ENCODE measurements at regions not wholly inside any gene's neighbourhood (a gene's known extent, or its start where the extent isn't known, plus 50 kb on each side); places are given as distances from the start of the nearest gene placed in this dataset.

- Histone ChIP-seq H3K27me3 (ENCODE audit: control insufficient read depth in 3 of 3, insufficient read depth in 3 of 3, low read length in 3 of 3) (no peaks in the 10 kb centered on the region), H3K9me3 (ENCODE audit: control insufficient read depth in 3 of 3, low read length in 3 of 3) (no peaks in the 10 kb centered on the region), H3K4me3 (ENCODE audit: low read length in 3 of 3) (no peak overlapping the region), H3K9ac (ENCODE audit: low read depth in 1 of 3, low read length in 3 of 3) (no peak overlapping the region), H3K36me3 (ENCODE audit: control insufficient read depth in 3 of 3, insufficient read depth in 3 of 3, low read length in 3 of 3) (no peaks in the 10 kb centered on the region), H3K4me1 (ENCODE audit: control insufficient read depth in 3 of 3, insufficient read depth in 3 of 3, low read length in 3 of 3) (peaks cover 0 to 5% (median 0%) of the 10 kb centered on the region in 3 donors), H3K27ac (ENCODE audit: low read depth, low read length) (no peak overlapping the region)
These were observed 372.7 kb upstream of the ID2 start for GRCh38 chr2:8309131-8309530.

- H3K4me1 ChIP-seq (ENCODE audit: control insufficient read depth in 3 of 3, insufficient read depth in 3 of 3, low read length in 3 of 3), result peaks cover 0 to 5% (median 0%) of the 10 kb centered on the region in 3 donors
- no peak overlapping the region for H3K27ac ChIP-seq (ENCODE audit: low read depth, low read length)
- H3K36me3 ChIP-seq (ENCODE audit: control insufficient read depth in 3 of 3, insufficient read depth in 3 of 3, low read length in 3 of 3), result no peaks in the 10 kb centered on the region
- no peak overlapping the region for H3K4me3 ChIP-seq (ENCODE audit: low read length in 3 of 3)
- no peak overlapping the region for H3K9ac ChIP-seq (ENCODE audit: low read depth in 1 of 3, low read length in 3 of 3)
- H3K27me3 ChIP-seq (ENCODE audit: control insufficient read depth in 3 of 3, insufficient read depth in 3 of 3, low read length in 3 of 3), result peaks cover 0 to 2% (median 0%) of the 10 kb centered on the region in 3 donors
- no peaks in the 10 kb centered on the region for H3K9me3 ChIP-seq (ENCODE audit: control insufficient read depth in 3 of 3, low read length in 3 of 3)
These were observed 371.1 kb upstream of the ID2 start for GRCh38 chr2:8310557-8311455.

- H3K27me3 ChIP-seq (ENCODE audit: control insufficient read depth in 3 of 3, insufficient read depth in 3 of 3, low read length in 3 of 3), result peaks cover 0 to 2% (median under 1%) of the 10 kb centered on the region in 3 donors
- peaks cover 0 to 5% (median 0%) of the 10 kb centered on the region in 3 donors for H3K4me1 ChIP-seq (ENCODE audit: control insufficient read depth in 3 of 3, insufficient read depth in 3 of 3, low read length in 3 of 3)
- no peaks in the 10 kb centered on the region for H3K9me3 ChIP-seq (ENCODE audit: control insufficient read depth in 3 of 3, low read length in 3 of 3)
- no peak overlapping the region for H3K27ac ChIP-seq (ENCODE audit: low read depth, low read length)
- H3K4me3 ChIP-seq (ENCODE audit: low read length in 3 of 3), result no peak overlapping the region
- H3K36me3 ChIP-seq (ENCODE audit: control insufficient read depth in 3 of 3, insufficient read depth in 3 of 3, low read length in 3 of 3), result no peaks in the 10 kb centered on the region
- H3K9ac ChIP-seq (ENCODE audit: low read depth in 1 of 3, low read length in 3 of 3), result no peak overlapping the region
These were observed 369.6 kb upstream of the ID2 start for GRCh38 chr2:8312221-8312620.

- H3K27ac ChIP-seq (ENCODE audit: low read depth, low read length), result no peak overlapping the region
- H3K27me3 ChIP-seq (ENCODE audit: control insufficient read depth in 3 of 3, insufficient read depth in 3 of 3, low read length in 3 of 3), result peaks cover 0 to 3% (median 2%) of the 10 kb centered on the region in 3 donors
- H3K4me1 ChIP-seq (ENCODE audit: control insufficient read depth in 3 of 3, insufficient read depth in 3 of 3, low read length in 3 of 3), result peaks cover 0 to 5% (median 0%) of the 10 kb centered on the region in 3 donors
- H3K9ac ChIP-seq (ENCODE audit: low read depth in 1 of 3, low read length in 3 of 3), result no peak overlapping the region
- no peaks in the 10 kb centered on the region for H3K36me3 ChIP-seq (ENCODE audit: control insufficient read depth in 3 of 3, insufficient read depth in 3 of 3, low read length in 3 of 3)
- no peak overlapping the region for H3K4me3 ChIP-seq (ENCODE audit: low read length in 3 of 3)
- H3K9me3 ChIP-seq (ENCODE audit: control insufficient read depth in 3 of 3, low read length in 3 of 3), result no peaks in the 10 kb centered on the region
These were observed 368.7 kb upstream of the ID2 start for GRCh38 chr2:8312861-8313830.

- H3K4me3 ChIP-seq (ENCODE audit: low read length in 3 of 3), result no peak overlapping the region
- no peaks in the 10 kb centered on the region for H3K9me3 ChIP-seq (ENCODE audit: control insufficient read depth in 3 of 3, low read length in 3 of 3)
- no peak overlapping the region for H3K27ac ChIP-seq (ENCODE audit: low read depth, low read length)
- H3K4me1 ChIP-seq (ENCODE audit: control insufficient read depth in 3 of 3, insufficient read depth in 3 of 3, low read length in 3 of 3), result peaks cover 0 to 4% (median 0%) of the 10 kb centered on the region in 3 donors
- H3K9ac ChIP-seq (ENCODE audit: low read depth in 1 of 3, low read length in 3 of 3), result no peak overlapping the region
- H3K27me3 ChIP-seq (ENCODE audit: control insufficient read depth in 3 of 3, insufficient read depth in 3 of 3, low read length in 3 of 3), result peaks cover 0 to 3% (median 2%) of the 10 kb centered on the region in 3 donors
- no peaks in the 10 kb centered on the region for H3K36me3 ChIP-seq (ENCODE audit: control insufficient read depth in 3 of 3, insufficient read depth in 3 of 3, low read length in 3 of 3)
These were observed 367.8 kb upstream of the ID2 start for GRCh38 chr2:8314063-8314462.

- no peaks in the 10 kb centered on the region for H3K36me3 ChIP-seq (ENCODE audit: control insufficient read depth in 3 of 3, insufficient read depth in 3 of 3, low read length in 3 of 3)
- no peaks in the 10 kb centered on the region for H3K4me1 ChIP-seq (ENCODE audit: control insufficient read depth in 3 of 3, insufficient read depth in 3 of 3, low read length in 3 of 3)
- no peaks in the 10 kb centered on the region for H3K9me3 ChIP-seq (ENCODE audit: control insufficient read depth in 3 of 3, low read length in 3 of 3)
- peaks cover 0 to 3% (median 2%) of the 10 kb centered on the region in 3 donors for H3K27me3 ChIP-seq (ENCODE audit: control insufficient read depth in 3 of 3, insufficient read depth in 3 of 3, low read length in 3 of 3)
- no peak overlapping the region for H3K27ac ChIP-seq (ENCODE audit: low read depth, low read length)
- H3K4me3 ChIP-seq (ENCODE audit: low read length in 3 of 3), result no peak overlapping the region
- no peak overlapping the region for H3K9ac ChIP-seq (ENCODE audit: low read depth in 1 of 3, low read length in 3 of 3)
These were observed 366.2 kb upstream of the ID2 start for GRCh38 chr2:8315531-8316165.

GRCh38 chr2:8316356-8316755 is 365.5 kb upstream of the ID2 start:
- H3K27me3 ChIP-seq (ENCODE audit: control insufficient read depth in 3 of 3, insufficient read depth in 3 of 3, low read length in 3 of 3), result peaks cover 0 to 3% (median 2%) of the 10 kb centered on the region in 3 donors
- H3K9ac ChIP-seq (ENCODE audit: low read depth in 1 of 3, low read length in 3 of 3), result no peak overlapping the region
- no peak overlapping the region for H3K4me3 ChIP-seq (ENCODE audit: low read length in 3 of 3)
- no peaks in the 10 kb centered on the region for H3K36me3 ChIP-seq (ENCODE audit: control insufficient read depth in 3 of 3, insufficient read depth in 3 of 3, low read length in 3 of 3)
- H3K4me1 ChIP-seq (ENCODE audit: control insufficient read depth in 3 of 3, insufficient read depth in 3 of 3, low read length in 3 of 3), result no peaks in the 10 kb centered on the region
- no peak overlapping the region for H3K27ac ChIP-seq (ENCODE audit: low read depth, low read length)
- no peaks in the 10 kb centered on the region for H3K9me3 ChIP-seq (ENCODE audit: control insufficient read depth in 3 of 3, low read length in 3 of 3)

GRCh38 chr2:8317418-8317817 is 364.4 kb upstream of the ID2 start:
- Histone ChIP-seq H3K4me1 (ENCODE audit: control insufficient read depth in 3 of 3, insufficient read depth in 3 of 3, low read length in 3 of 3) (no peaks in the 10 kb centered on the region), H3K9me3 (ENCODE audit: control insufficient read depth in 3 of 3, low read length in 3 of 3) (no peaks in the 10 kb centered on the region), H3K9ac (ENCODE audit: low read depth in 1 of 3, low read length in 3 of 3) (no peak overlapping the region), H3K36me3 (ENCODE audit: control insufficient read depth in 3 of 3, insufficient read depth in 3 of 3, low read length in 3 of 3) (no peaks in the 10 kb centered on the region), H3K27me3 (ENCODE audit: control insufficient read depth in 3 of 3, insufficient read depth in 3 of 3, low read length in 3 of 3) (peaks cover 0 to 3% (median 2%) of the 10 kb centered on the region in 3 donors), H3K4me3 (ENCODE audit: low read length in 3 of 3) (no peak overlapping the region), H3K27ac (ENCODE audit: low read depth, low read length) (no peak overlapping the region)

GRCh38 chr2:8319219-8319618 is 362.6 kb upstream of the ID2 start:
- Histone ChIP-seq H3K9me3 (ENCODE audit: control insufficient read depth in 3 of 3, low read length in 3 of 3) (no peaks in the 10 kb centered on the region), H3K9ac (ENCODE audit: low read depth in 1 of 3, low read length in 3 of 3) (no peak overlapping the region), H3K36me3 (ENCODE audit: control insufficient read depth in 3 of 3, insufficient read depth in 3 of 3, low read length in 3 of 3) (no peaks in the 10 kb centered on the region), H3K27ac (ENCODE audit: low read depth, low read length) (no peak overlapping the region), H3K4me3 (ENCODE audit: low read length in 3 of 3) (no peak overlapping the region), H3K27me3 (ENCODE audit: control insufficient read depth in 3 of 3, insufficient read depth in 3 of 3, low read length in 3 of 3) (peaks cover 0 to 3% (median 2%) of the 10 kb centered on the region in 3 donors), H3K4me1 (ENCODE audit: control insufficient read depth in 3 of 3, insufficient read depth in 3 of 3, low read length in 3 of 3) (no peaks in the 10 kb centered on the region)
